ENCODE measurements at regions not wholly inside any gene's neighbourhood (a gene's known extent, or its start where the extent isn't known, plus 50 kb on each side); places are given as distances from the start of the nearest gene placed in this dataset.
"Not testable (repeated sequence)": the region's sequence is repeated elsewhere in the genome, so short reads cannot be mapped to it uniquely, and the experiment has no call there.

- no peak for DNase-seq
These were observed 109.3 kb upstream of the ETV6 start for GRCh38 chr12:11540156-11540555.

GRCh38 chr12:11540615-11541310, 108.7 kb upstream of the ETV6 start:
- DNase-seq: no peak

GRCh38 chr12:11542599-11542998, 106.9 kb upstream of the ETV6 start:
- DNase-seq: no peak

- DNase-seq: no peak
These were observed 105.9 kb upstream of the ETV6 start for GRCh38 chr12:11543457-11544158.

GRCh38 chr12:11545484-11546330, 103.8 kb upstream of the ETV6 start:
- DNase-seq: no peak

DNA sequence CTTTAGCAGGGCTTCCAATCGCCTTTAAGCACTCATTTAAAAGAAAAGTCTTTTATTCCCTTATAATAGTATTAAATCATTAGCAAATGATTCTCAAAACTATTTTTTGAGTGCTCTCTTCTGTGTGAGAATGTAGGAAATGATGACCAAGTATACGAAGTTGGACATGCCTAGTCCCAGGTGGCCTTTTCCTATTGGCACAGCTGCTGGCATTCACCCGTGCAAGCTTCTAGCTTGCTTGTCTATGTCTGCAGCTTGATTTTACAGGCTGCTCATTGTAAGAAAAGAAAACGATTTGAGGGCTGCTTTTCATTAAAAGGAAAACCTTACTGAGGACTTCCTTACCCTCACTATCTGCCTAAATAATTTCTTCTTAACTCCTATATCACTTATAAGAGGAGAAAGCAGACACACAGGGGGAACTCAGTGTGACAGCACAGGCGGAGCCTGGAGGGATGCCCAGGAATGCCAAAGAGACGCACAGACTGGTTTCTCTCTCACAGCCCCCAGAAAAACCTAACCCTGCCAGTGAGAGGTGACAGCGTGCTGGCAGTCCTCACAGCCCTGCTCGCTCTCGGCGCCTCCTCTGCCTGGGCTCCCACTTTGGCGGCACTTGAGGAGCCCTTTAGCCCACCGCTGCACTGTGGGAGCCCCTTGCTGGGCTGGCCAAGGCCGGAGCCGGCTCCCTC, 102.7 kb upstream of the ETV6 start:
- not testable (repeated sequence) for DNase-seq

DNA sequence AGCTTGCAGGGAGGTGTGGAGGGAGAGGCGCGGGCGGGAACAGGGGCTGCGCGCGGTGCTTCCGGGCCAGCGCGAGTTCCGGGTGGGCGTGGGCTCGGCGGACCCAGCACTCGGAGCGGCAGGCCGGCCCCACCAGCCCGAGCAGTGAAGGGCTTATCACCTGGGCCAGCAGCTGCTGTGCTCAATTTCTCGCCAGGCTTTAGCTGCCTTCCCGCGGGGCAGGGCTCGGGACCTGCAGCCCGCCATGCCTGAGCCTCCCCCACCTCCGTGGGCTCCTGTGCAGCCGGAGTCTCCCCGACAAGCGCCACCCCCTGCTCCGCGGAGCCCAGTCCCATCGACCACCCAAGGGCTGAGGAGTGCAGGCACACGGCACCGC, 102.2 kb upstream of the ETV6 start:
- not testable (repeated sequence) for DNase-seq

GRCh38 chr12:11549119-11549518, 100.4 kb upstream of the ETV6 start:
- no peak for DNase-seq

DNA sequence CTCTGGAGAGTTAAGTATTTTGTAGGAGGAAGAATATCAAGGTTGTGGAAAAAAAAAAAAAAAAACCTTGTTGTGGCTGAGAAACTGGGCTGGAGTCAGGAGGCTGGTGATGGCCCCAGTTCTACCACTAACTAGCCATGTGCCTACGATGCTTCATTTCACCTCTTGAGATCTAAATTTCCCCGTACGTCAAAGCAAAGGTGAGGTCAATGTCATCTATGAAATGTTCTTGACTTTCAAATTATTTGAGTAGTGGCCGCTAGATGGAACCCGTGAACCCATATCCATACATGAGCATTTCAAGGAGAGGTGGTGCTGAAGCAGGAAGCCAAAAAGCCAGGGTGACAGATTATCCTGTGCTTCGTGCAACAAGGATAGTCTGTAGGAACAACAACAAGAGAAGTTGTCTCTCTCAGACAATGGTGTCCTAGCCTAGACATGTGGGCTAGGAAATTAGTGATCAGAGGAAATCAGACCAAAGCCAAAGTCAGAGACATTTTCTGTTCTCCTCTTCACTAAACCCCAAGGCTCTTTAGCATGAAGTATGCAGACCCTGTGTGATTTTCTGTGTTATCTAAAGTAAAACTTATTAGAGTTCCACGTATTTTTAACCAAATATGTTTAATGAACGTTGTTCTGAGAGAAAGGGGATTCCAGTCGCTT, 95.5 kb upstream of the ETV6 start:
- DNase-seq: peak; percentile 31 to 55

GRCh38 chr12:11555195-11555594, 94.3 kb upstream of the ETV6 start:
- no peak for DNase-seq

- no peak for DNase-seq
These were observed 93.5 kb upstream of the ETV6 start for GRCh38 chr12:11555743-11556625.

DNA sequence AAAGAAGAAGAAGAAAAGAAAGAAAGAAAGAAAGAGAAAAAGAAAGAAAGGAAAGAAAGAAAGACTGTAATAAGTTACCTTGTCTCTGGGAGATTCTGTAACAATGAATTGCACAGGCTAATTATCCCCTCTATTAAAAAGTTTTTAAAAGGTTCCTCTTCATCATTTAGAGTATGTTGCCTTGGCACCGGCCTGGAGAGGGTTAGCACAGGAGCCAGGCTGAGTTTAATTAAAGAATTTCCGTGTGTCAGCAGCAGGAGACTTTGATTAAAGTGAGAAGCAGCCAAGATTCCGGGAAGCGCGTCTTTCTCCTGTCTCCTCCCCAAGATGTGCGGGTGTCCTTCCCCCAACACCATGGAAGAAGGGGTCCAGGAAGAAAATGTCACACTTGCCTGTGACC, 92.8 kb upstream of the ETV6 start:
- no peak for DNase-seq

- DNase-seq: no peak
These were observed 89.7 kb upstream of the ETV6 start for GRCh38 chr12:11559626-11560340.

DNA sequence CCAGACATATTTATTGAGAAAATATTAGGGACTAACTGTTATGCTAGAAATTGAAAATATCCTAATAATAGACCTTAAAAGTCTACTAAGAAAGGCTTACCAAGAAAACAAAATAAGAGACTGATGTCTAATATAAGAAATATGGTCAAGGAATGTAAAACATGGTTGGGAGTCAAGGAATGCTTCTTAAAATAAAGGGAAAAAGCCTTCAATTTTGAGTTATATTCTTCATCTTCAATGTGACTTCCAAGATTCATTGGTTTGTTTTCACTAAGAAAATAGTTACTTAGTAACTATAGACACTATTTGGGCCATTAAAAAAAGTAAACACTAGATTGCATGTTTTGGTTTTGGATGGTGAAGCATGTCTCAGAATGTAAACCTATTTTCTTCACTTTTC, 88.1 kb upstream of the ETV6 start:
- no peak for DNase-seq

DNA sequence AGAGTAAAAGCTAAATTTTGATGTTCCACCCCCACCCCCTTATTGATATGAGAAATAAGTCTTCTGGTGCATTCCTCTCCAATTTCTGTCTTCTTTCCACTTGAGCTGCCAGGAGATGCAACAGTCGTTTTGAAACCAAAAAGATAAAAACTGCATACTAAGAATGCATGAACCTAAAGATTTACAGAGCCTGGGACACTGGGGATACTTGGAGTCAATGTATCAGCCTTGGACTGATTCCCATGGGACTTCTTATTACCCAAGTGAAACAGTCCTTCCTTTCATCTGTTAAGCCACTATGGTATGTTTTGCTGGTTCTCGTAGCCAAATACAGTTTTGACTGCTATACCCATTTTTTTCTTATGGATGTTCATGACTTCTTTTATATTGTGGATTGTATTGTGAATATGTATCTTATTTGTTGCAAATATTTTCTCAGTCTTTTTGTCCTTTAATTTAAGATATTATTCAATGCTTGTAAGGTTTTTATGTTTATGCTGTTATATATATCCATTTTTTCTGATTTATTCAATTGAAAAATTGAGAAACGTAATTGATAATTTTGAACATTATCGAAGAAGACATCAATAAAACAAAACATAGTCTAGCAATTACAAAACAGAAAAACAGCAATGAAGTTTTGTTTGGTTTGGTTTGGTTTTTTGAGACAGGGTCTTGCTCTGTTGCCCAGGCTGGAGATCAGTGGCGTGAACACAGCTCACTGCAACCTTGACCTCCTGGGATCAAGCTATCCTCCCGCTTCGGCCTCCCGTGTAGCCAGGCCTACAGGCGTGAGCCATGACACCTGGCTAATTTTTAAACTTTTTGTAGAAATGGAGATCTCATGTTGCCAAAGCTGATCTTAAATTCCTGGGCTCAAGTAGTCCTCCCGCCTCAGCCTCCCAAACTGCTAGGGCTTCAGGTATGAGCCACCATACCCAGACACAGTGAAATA, 85.4 kb upstream of the ETV6 start:
- no peak for DNase-seq

DNA sequence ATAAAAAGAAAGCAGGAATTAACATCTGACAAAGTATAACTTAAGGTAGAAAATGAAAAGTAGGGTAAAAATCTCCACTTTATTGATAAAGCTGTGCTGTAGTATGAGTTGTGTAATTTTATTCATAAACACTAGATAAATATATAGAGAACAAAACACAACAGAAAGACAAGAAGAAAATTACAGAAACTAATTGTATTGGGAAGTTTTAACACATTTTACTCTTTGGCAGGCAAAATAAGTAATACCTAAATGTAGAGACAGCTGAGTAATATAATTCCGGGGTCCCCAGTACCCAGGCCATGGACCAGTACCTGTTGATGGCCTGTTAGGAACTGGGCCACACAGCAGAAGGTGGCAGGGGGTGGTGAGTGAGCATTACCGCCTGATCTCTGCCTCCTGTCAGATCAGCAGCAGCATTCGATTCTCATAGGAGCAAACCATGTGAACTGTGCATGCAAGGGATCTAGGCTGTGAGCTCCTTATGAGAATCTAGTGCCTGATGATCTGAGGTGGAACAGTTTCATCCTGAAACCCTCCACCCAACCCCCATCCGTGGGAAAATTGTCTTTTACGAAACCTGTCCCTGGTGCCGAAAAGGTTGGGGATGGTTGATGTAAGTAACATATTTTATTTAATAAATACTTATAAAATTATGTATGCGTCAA, 84.4 kb upstream of the ETV6 start:
- no peak for DNase-seq

DNA sequence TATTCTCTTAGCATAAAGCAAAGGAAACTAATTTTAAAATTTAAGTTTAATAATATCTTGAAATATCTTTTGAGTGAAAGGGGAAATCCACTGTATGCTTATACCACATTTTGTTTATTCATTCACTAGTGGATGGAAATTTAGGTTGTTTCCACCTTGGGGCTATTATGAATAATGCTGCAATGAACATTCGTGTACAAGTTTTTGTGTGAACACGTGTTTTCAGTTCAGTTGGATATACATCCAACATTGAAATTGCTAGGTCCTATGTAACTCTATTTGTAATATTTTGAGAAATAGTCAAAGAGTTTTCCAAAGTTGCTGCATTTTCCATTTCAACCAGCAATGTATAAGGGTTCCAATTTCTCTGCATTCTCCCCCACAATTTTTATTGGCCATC, 83.7 kb upstream of the ETV6 start:
- no peak for DNase-seq

- DNase-seq: no peak
These were observed 81.2 kb upstream of the ETV6 start for GRCh38 chr12:11568155-11568761.

Measured in NCI-H187 (cell line).